CD4-positive, alpha-beta T cell treated with Interleukin-17A for 1 hour (primary cell): ENCODE measurements at regions not wholly inside any gene's neighbourhood (a gene's known extent, or its start where the extent isn't known, plus 50 kb on each side); places are given as distances from the start of the nearest gene placed in this dataset.
"Not testable (repeated sequence)": the region's sequence is repeated elsewhere in the genome, so short reads cannot be mapped to it uniquely, and the experiment has no call there.

Experiments used
- DNase-seq: peaks from one replicate; pipeline ENCODE4 v3.0.0-alpha.2; 2020

DNA sequence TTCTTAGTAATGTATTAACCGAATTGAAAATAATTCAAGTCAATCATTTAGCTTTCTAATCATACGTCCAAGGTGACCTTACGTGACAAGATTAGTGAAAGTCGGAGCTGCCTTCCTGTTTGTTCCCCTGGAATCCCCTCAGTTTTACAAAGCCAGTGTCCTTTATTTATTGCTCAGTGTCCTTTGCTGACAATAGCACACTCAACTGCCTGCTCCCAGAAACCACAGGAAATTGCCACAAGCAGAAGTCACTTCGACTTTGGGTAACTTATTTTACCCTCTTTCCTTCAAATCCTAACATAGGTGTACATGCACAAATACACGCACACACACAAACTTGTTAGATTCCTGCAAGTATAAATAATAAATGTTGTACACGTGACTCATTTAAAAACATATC is 1167.7 kb upstream of the ADGRB3 start:
- no peak for DNase-seq

DNA sequence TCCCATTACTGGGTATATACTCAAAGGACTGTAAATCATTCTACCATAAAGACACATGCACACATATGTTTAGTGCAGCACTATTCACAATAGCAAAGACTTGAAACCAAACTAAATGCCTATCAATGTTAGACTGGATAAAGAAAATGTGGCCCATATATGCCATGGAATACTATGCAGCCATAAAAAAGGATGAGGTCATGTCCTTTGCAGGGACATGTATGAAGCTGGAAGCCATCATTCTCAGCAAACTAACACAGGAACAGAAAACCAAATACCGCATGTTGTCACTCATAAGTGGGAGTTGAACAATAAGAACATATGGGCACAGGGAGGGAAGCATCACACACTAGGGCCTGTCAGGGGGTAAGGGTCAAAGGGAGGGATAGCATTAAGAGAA is 1172.4 kb upstream of the ADGRB3 start:
- not testable (repeated sequence) for DNase-seq

DNA sequence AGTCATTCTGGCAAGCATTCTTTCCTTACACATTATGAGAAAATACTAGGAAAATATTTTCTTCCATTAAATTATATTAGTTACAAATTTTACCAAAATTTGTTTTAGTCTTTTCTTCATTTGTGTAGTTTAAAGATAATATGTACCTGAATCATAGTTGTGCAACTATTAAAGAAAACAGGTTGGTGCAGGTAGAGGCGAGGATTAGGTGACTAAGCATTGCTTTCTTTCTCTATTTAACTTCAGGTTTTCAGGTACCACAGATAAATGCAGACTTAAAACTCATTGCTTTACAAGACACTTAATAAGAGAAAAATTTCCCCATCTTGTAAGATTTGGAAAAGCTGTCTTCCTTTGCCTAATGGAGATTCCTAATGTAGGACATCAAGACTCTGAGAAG is 1175.5 kb upstream of the ADGRB3 start:
- DNase-seq = no peak

DNA sequence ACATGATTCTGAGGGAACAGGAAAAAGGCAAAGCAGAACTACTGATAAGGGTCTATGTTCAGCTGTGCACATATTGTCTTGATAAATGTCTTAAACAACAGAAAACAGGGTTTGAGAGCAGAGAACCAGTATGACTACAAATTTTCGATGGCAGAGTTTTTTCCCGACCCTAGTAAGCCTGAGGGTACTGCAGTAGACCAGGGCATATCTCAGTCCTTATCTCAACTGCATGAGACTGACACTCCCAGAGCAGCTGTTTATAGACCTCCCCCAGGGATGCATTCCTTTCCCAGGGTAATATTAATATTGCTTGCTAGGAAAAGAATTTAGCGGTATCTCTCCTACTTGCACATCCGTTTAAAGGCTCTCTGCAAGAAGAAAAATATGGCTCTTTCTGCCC is 1176.8 kb upstream of the ADGRB3 start:
- DNase-seq = no peak

DNA sequence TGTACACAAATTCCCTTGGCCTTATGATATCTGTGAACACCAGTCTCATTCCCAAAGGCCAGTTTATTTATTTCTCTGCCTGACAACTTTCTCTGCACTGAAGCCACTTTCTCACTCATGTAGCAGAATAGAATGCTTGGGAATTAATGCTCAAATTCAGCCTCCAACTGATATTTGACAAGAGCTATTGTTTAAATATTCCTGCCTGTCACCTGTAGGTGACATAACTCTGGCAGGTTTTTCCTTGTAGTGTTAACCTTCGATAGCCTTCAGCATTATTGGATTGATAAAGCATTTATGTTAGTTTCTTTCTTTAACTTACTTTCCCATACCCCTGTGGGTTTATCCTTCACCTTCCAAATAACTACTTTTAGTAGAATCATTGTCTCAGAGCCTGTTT is 1183.2 kb upstream of the ADGRB3 start:
- no peak for DNase-seq

DNA sequence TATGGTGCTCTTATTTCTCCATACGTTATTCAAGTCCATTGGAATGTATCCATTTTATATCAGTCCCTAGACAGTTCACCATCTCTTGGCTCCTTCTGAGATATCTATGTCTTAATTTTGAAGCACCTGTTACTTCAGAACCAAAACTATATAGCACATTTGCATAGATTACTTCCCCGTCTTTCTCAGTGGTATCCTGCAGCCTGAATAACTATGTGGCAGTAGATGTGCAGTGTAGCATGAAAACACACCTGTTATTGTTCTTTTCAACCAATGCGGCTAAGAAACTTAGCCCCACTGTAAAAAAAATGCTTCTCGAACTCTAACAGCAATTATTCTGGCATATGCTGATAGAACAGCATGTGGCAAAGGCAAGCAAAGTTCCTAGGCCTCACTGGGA is 1184.4 kb upstream of the ADGRB3 start:
- DNase-seq = no peak

DNA sequence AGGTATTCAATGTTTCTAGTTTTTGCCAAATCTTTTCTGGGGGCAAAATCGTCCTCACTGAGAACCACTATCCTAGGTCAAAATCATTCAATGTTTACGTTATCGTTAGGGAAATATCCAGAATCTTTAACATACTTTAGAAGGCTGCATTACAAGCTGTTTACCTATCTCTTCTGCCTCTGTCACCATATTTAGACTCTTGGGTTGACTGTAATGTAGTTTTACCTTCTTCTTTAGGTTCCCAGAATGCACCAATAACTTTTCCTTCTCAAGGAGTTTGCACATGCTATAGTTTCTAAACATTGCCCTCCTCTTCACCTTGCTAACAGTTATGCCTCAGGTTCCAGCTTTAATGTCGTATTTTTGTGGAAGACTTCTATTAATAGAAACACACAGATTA is 1185.5 kb upstream of the ADGRB3 start:
- no peak for DNase-seq

DNA sequence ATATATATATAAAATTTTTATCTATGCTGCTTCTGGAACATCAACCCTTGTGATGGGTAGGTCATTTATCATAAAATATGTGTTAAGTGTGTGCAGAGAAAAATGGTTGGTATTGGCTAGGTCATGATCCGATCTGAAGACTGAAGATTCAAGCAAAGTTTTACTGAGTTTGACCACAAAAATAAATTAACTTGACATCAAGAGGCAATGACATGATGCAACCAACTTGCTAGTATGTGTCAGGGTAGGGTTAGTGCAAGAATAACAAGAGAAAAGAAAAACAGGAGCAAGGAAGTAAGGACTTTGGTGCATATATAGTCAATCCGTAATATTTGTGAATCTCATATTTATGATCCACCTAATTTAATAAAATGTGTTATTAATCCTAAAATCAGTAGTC is 1202.0 kb upstream of the ADGRB3 start:
- DNase-seq = no peak

DNA sequence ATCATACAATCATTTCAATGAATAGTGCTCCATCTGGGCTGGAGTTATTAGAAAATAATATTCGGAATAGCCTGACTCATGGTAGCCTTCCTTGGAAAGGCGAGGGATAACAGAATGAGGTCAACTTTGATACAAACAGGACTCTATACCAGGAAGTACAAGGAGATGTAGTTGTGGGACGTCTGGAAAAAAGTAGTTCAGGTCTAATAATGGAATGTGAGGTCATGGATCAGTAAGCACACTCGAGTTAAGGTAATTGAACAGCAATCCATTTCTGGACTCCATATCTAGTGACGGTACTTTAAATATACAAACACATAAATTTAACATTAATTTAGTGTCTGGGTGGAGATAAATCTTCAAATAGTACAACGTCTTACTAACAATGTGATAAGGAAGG is 1204.0 kb upstream of the ADGRB3 start:
- no peak for DNase-seq

DNA sequence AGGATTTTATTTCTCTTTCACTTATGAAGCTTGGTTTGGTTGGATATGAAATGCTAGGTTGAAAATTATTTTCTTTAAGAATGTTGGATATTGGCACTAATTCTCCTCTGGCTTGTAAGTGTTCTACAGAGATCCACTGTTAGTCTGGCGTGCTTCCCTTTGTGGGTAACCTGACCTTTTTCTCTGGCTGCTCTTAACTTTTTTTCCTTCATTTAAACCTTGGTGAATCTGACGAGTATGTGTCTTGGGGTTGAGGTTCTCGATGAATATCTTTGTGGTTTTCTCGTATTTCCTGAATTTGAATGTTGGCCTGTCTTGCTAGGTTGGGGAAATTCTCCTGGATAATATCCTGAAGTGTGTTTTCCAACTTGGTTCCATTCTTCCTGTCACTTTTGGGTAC is 1208.4 kb upstream of the ADGRB3 start:
- not testable (repeated sequence) for DNase-seq

DNA sequence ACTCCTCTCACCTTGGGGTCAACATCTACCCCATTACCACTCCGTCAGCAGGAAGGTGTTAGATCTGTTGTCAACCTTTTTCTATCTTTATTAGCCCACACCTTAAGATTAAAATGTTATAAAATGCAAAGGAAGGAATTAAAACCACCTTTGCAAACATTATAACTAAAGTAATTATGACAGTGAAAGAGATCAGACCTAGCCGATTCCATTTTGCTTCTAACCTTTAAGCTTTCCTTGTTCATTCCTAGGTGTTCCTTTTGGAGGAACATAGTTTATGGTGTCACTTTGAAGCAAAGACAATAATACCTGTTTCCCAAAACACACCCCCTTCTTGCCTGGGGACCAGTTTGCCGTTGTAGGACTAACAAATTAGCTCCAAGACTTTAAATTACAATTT is 1223.0 kb upstream of the ADGRB3 start:
- no peak for DNase-seq

DNA sequence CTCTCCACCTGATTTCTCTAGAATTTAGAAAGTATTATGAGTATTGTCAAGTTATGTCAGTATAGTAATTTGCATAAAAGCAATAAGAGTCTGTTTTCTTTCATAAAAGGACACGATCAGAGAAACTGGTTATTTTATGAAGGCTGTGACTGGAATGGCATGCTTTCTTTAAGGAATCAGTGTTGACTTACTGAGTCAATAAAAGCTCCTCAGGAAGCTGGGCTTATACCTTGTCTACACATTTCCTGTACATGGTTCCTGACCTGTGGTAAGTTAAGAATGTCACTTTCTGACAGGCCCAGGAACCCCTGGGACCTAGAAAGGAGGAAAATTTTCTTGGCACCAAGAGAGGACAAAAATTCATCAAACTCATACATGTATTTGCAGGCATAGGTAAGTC is 1224.0 kb upstream of the ADGRB3 start:
- no peak for DNase-seq

DNA sequence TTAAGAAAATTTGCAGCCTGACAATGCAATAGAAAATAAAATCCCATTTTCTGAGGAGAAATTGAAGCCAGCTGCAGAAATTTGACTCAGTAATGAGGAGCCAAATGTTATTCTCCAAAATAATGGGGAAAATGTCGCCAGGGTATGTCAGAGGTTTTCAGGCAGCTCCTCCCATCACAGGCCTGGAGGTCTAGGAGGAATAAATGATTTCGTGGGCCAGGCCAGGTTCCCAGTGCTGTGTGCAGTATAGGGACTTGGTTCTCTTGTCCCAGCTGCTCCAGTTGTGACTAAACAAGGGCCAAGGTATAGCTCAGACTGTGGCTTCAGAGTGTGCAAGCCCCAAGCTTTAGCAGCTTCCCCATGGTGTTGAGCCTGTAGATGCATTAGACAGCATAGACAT is 1240.8 kb upstream of the ADGRB3 start:
- DNase-seq = no peak

DNA sequence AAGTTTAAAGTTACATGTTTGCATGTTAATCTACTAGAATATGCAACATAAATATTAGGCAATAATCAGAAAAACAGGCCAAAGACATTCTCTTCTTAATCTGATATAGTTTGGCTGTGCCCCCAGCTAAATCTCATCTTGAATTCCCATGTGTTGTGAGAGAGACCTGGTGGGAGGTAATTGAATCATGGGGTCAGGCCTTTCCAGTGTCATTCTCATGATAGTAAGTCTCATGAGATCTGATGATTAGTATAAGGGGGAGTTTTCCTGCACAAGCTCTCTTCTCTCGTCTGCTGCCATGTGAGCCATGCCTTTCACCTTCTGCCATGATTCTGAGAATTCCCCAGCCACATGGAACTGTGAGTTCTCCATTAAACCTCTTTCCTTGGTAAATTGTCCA is 1241.7 kb upstream of the ADGRB3 start:
- no peak for DNase-seq

DNA sequence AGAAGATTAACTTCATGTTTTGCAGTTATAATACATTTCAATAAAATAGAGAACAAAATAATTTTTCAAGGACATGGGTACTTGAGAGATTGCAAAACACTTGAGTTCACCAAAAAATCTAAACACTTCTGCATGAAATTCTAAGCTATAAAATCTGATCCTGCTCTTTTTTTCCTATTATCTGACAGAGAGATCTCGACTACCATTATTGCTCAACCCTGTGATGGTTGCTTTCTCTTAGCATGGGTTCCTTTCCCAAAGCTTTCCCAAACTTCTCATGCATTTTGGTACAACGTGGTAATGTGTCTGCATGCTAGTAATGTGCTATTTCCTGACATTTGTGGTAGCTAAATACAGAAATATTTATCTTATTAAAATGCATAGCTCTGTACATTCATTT is 1243.1 kb upstream of the ADGRB3 start:
- DNase-seq = no peak

DNA sequence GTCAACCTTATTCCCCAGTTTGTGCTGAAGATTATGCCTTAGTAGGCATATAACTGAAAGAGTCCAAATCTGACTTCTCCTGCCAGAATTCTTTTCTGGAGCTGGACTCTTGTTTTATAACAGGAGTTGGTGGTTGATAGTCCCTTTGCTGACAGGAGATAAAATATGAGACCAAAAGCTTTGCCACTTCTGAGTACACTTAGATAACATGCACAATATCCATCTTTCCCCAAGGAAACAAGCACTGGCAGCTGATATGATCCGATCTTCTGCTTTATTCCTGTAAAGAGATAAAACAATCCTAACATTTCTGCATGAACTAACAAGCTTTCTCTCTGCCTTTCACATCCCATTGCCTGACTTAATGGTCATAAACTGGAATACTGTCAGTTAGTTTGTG is 1265.4 kb upstream of the ADGRB3 start:
- DNase-seq = no peak

DNA sequence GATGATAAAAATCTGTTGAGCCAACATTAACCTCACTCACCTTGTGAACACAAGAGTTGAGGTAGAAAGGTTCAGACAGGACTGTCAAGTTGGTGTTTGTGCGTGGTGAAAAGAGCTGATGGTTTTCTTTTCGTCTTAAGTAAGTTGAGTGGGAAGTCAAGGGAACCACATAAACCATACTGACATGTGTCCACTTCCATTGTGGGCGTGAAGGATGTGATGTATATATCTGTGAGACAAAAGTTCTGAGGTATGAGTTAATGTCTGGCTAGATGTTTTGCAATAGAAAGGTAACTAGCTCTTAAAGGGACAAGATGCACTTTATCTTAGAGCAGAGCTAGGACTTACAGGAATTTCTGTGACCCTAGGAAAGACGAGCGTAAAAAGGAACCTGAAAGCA is 1272.1 kb upstream of the ADGRB3 start:
- DNase-seq = no peak

DNA sequence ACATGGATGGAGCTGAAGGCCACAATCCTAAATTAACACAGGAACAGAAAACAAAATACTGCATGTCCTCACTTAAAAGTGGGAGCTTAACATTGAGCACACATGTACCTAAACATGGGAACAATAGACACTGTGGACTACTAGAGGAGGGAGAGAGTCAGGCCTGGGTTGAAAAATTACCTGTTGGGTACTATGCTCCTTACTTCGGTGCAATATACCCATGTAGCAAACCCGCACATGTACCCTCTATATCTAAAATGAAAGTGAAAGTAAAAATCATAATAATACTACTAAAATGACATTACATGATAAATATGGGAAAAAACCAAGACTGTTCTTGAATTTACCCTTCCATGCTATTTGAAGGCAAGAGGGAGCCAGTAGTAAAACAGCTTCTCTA is 1273.8 kb upstream of the ADGRB3 start:
- no peak for DNase-seq

DNA sequence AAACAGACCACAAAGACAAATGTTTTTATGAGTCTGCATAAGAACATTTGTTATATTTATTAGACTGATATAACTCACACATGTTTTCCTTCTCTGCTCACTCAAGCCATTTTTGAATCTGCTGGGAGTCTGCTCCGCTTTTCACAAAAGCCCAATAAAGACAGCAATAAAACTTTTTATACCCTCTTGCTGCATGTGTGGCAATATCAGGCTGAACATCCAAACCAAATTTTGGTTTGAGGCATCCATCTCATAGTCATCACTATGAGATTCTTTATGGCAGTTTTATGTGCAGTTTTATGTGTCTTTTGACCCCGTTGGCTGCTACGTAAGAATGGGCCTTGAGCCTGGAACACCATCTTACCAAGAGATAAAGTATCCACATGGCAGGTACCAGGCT is 1276.8 kb upstream of the ADGRB3 start:
- DNase-seq = no peak

DNA sequence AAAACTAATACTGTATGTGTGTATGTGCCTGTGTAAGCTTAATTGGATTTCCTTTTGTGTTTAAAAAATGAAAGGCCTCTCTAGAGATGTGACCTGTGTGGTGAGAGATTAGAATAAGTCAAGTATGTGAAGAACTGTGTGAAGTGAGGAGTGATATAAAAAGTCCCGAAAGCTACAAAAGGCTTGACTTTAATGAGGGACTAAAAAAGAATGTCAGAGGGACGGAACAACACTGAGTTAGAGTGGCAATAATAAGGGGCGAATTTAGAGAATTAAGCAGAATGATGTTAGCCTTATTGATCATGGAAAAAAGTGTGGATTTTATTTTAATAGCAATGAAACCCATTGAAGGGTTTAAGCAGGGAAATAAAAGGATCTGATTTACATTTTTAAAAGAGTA is 1281.2 kb upstream of the ADGRB3 start:
- DNase-seq = no peak

DNA sequence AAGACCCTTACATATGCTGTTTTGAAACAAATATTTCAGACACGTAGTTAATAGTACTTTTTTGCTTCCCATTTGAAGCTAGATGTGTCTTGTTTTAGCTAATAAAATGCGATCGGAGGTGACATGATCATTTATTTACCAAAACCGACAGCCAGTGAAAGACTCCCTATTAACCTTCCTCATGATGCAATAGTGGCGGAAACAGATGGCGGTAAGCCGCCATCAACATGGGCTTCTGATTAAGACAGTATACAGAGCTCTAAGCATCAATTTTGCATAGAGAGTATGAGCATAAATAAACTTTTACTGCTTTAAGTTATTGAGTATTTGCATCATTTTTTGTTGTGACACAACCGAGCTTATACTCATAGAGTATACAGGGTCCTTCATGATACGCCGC is 1282.4 kb upstream of the ADGRB3 start:
- DNase-seq = no peak

DNA sequence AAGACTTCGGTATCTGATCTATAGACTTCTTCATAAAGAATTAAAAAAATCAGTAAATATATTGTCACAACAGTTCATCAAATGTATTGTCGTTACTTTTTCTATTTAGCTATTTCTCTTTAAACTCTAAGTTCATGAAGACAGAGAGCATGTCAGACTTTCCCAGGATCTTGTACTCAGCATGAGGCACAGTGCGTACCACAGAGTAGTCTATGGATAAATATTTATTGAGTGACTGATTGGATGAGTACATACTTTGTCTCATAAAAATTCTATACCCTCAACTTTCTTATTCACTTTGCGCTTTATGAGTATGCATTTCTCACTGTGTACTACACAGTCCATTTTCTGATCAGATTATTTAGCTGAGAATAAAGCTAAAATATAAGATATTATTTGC is 1284.4 kb upstream of the ADGRB3 start:
- DNase-seq = no peak

DNA sequence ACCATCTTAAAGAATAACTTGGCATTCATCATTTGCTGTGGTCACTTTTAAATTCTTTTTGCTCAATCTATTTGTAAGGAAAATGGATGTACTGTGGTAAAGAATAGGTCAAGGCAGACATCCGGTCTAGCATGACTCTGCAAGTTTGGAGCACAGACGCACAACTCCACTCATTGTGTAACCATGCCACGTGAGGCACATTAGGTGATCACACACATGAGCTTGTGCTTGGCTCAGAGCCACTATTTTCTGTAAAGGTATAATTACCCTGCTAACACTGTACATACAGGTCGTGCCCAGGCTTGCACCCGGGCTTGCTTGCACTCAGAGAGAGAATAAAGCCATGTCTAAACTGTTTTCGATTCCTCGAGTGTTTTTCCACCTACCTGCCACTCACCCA is 1289.1 kb upstream of the ADGRB3 start:
- no peak for DNase-seq

DNA sequence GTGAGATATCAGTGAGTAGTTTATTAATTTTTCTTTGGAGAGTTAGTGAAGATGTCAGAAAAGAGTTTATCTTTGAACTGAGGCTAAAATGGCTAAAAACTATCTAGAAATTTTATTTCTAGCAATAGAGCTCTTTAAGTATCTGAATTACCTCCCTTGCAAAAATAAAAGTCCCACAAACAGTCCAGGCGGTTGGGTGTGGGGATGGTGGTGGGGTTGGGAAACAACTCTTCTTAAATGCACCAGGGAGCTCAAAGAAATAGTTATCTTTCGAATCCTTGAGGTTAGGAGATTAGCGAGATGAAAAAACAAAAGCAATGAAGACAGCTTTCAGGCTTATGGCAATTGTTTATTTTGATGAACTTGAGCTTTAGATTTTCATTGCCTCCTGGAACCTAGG is 1299.1 kb upstream of the ADGRB3 start:
- no peak for DNase-seq

DNA sequence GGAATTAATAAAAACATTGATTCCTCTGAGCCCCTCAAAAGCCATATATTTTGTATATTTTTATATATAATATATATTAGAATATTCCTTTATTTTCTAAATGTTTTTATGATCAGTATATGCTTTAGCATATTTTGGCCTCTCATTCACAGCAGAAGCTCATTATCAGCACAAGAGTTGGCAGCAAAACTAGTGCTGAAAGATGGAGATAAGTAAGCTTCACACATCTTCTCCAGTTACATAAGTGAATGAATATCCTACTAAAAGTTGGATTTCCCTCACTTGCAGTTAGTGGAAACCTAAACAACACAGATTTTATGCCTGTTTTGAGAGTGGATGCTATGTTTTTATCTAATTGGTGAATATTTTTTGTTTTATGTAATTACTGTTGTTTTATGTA is 1303.8 kb upstream of the ADGRB3 start:
- DNase-seq = no peak

DNA sequence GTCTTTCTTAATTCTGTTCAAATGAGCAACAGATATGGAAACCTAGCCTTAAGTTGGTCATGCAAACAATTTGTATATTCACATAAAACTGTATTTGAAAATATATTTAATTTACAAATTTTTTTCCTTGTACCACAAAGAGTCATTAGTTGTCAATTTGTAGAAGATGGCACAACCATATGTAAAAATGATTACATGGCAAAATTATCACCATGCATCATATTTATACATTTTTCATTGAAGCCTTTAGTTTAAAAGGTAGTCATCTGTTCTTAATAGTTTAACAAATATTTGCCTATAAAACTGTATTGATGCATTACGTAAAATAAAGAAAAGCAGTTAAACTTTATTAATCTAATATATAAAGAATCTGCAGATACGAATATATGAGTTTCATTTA is 1306.8 kb upstream of the ADGRB3 start:
- no peak for DNase-seq
